ENCODE measurements at regions not wholly inside any gene's neighbourhood (a gene's known extent, or its start where the extent isn't known, plus 50 kb on each side); places are given as distances from the start of the nearest gene placed in this dataset.

DNA sequence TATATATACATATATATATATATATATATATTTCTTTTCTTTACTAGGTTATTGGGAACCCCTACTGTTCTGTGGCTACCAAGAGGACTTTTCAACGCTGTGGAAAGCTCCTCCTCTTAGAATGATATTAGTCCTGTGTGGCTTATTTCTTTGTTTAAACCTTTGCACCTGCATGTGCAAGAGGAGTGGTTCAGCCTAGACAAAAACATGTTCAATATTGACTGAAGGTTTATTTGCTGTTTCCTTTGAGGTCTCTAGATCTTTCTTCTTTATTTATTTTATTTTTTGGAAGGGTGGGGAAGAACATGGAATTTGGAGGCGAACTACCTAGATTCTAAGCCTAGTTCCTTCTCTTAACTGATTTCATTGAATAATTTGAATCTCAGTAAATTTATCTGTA is 118.1 kb downstream of the GNAT3 start:
- TF ChIP-seq, protein P1, sequence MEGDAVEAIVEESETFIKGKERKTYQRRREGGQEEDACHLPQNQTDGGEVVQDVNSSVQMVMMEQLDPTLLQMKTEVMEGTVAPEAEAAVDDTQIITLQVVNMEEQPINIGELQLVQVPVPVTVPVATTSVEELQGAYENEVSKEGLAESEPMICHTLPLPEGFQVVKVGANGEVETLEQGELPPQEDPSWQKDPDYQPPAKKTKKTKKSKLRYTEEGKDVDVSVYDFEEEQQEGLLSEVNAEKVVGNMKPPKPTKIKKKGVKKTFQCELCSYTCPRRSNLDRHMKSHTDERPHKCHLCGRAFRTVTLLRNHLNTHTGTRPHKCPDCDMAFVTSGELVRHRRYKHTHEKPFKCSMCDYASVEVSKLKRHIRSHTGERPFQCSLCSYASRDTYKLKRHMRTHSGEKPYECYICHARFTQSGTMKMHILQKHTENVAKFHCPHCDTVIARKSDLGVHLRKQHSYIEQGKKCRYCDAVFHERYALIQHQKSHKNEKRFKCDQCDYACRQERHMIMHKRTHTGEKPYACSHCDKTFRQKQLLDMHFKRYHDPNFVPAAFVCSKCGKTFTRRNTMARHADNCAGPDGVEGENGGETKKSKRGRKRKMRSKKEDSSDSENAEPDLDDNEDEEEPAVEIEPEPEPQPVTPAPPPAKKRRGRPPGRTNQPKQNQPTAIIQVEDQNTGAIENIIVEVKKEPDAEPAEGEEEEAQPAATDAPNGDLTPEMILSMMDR (IDR thresholded peaks at IDR 0.05; ENCODE audit: extremely low read depth in 1 of 2, insufficient read depth in 1 of 2, low read depth in 1 of 2, low read length in 2 of 2) = no peak
- TF ChIP-seq, protein P2, sequence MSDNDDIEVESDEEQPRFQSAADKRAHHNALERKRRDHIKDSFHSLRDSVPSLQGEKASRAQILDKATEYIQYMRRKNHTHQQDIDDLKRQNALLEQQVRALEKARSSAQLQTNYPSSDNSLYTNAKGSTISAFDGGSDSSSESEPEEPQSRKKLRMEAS (IDR thresholded peaks at IDR 0.05; ENCODE audit: insufficient read depth, insufficient read length) = no peak
- no peak for TF ChIP-seq POLR2AphosphoS5 (IDR thresholded peaks at IDR 0.05; ENCODE audit: insufficient read depth, low read depth, low read length)

All from endothelial cell of umbilical vein (primary cell).